ENCODE measurements at regions not wholly inside any gene's neighbourhood (a gene's known extent, or its start where the extent isn't known, plus 50 kb on each side); places are given as distances from the start of the nearest gene placed in this dataset.

- Histone ChIP-seq H3K36me3 (ENCODE audit: control insufficient read depth, insufficient read depth, low read length) (no peaks in the 10 kb centered on the region), H3K27me3 (ENCODE audit: control insufficient read depth, insufficient read depth, low read length, poor library complexity, severe bottlenecking) (no peaks in the 10 kb centered on the region), H3K4me3 (ENCODE audit: insufficient read depth, low read depth, low read length) (no peak overlapping the region), H3K27ac (ENCODE audit: insufficient read depth, low read depth, low read length, poor library complexity, severe bottlenecking) (no peak overlapping the region), H3K9me3 (ENCODE audit: control insufficient read depth, low read length) (no peaks in the 10 kb centered on the region), H3K4me1 (ENCODE audit: control insufficient read depth, insufficient read depth, low read length) (peaks cover 35% of the 10 kb centered on the region)
- 81 to 94% methylated on average over 1 to 2 of the region's 2 CpGs for WGBS, 2 experiments
Observed at GRCh38 chr10:123475466-123475865, 190.7 kb upstream of the GPR26 start.

GRCh38 chr10:123478116-123478515, 188.0 kb upstream of the GPR26 start:
- peaks cover 31% of the 10 kb centered on the region for H3K4me1 ChIP-seq (ENCODE audit: control insufficient read depth, insufficient read depth, low read length)
- H3K4me3 ChIP-seq (ENCODE audit: insufficient read depth, low read depth, low read length): no peak overlapping the region
- H3K36me3 ChIP-seq (ENCODE audit: control insufficient read depth, insufficient read depth, low read length): no peaks in the 10 kb centered on the region
- H3K27me3 ChIP-seq (ENCODE audit: control insufficient read depth, insufficient read depth, low read length, poor library complexity, severe bottlenecking): no peaks in the 10 kb centered on the region
- H3K9me3 ChIP-seq (ENCODE audit: control insufficient read depth, low read length): no peaks in the 10 kb centered on the region
- WGBS, 2 experiments: 84% methylated on average over 2 of the region's 2 CpGs
- H3K27ac ChIP-seq (ENCODE audit: insufficient read depth, low read depth, low read length, poor library complexity, severe bottlenecking): no peak overlapping the region

- Histone ChIP-seq H3K36me3 (ENCODE audit: control insufficient read depth, insufficient read depth, low read length) (no peaks in the 10 kb centered on the region), H3K27ac (ENCODE audit: insufficient read depth, low read depth, low read length, poor library complexity, severe bottlenecking) (no peak overlapping the region), H3K4me1 (ENCODE audit: control insufficient read depth, insufficient read depth, low read length) (peaks cover 22% of the 10 kb centered on the region), H3K27me3 (ENCODE audit: control insufficient read depth, insufficient read depth, low read length, poor library complexity, severe bottlenecking) (no peaks in the 10 kb centered on the region), H3K4me3 (ENCODE audit: insufficient read depth, low read depth, low read length) (no peak overlapping the region), H3K9me3 (ENCODE audit: control insufficient read depth, low read length) (no peaks in the 10 kb centered on the region)
- 76 to 78% methylated on average over 4 of the region's 4 CpGs for WGBS, 2 experiments
Observed at GRCh38 chr10:123479640-123480039, 186.5 kb upstream of the GPR26 start.

- H3K4me1 ChIP-seq (ENCODE audit: control insufficient read depth, insufficient read depth, low read length): peaks cover 20% of the 10 kb centered on the region
- H3K27me3 ChIP-seq (ENCODE audit: control insufficient read depth, insufficient read depth, low read length, poor library complexity, severe bottlenecking): no peaks in the 10 kb centered on the region
- 91 to 95% methylated on average over 4 of the region's 4 CpGs for WGBS, 2 experiments
- H3K36me3 ChIP-seq (ENCODE audit: control insufficient read depth, insufficient read depth, low read length): no peaks in the 10 kb centered on the region
- no peak overlapping the region for H3K27ac ChIP-seq (ENCODE audit: insufficient read depth, low read depth, low read length, poor library complexity, severe bottlenecking)
- H3K4me3 ChIP-seq (ENCODE audit: insufficient read depth, low read depth, low read length): no peak overlapping the region
- no peaks in the 10 kb centered on the region for H3K9me3 ChIP-seq (ENCODE audit: control insufficient read depth, low read length)
Observed at GRCh38 chr10:123480344-123480743, 185.8 kb upstream of the GPR26 start.

- WGBS, 2 experiments: 94 to 95% methylated on average over 9 of the region's 9 CpGs
- Histone ChIP-seq H3K27ac (ENCODE audit: insufficient read depth, low read depth, low read length, poor library complexity, severe bottlenecking) (no peak overlapping the region), H3K27me3 (ENCODE audit: control insufficient read depth, insufficient read depth, low read length, poor library complexity, severe bottlenecking) (no peaks in the 10 kb centered on the region), H3K9me3 (ENCODE audit: control insufficient read depth, low read length) (no peaks in the 10 kb centered on the region), H3K4me3 (ENCODE audit: insufficient read depth, low read depth, low read length) (no peak overlapping the region), H3K4me1 (ENCODE audit: control insufficient read depth, insufficient read depth, low read length) (peaks cover 20% of the 10 kb centered on the region), H3K36me3 (ENCODE audit: control insufficient read depth, insufficient read depth, low read length) (no peaks in the 10 kb centered on the region)
Observed at GRCh38 chr10:123480845-123481244, 185.3 kb upstream of the GPR26 start.

- Histone ChIP-seq H3K9me3 (ENCODE audit: control insufficient read depth, low read length) (no peaks in the 10 kb centered on the region), H3K4me3 (ENCODE audit: insufficient read depth, low read depth, low read length) (no peak overlapping the region), H3K4me1 (ENCODE audit: control insufficient read depth, insufficient read depth, low read length) (peaks cover 29% of the 10 kb centered on the region), H3K36me3 (ENCODE audit: control insufficient read depth, insufficient read depth, low read length) (no peaks in the 10 kb centered on the region), H3K27ac (ENCODE audit: insufficient read depth, low read depth, low read length, poor library complexity, severe bottlenecking) (no peak overlapping the region), H3K27me3 (ENCODE audit: control insufficient read depth, insufficient read depth, low read length, poor library complexity, severe bottlenecking) (no peaks in the 10 kb centered on the region)
- WGBS, 2 experiments: 93% methylated on average over 2 of the region's 2 CpGs
Observed at GRCh38 chr10:123484722-123485121, 181.4 kb upstream of the GPR26 start.

GRCh38 chr10:123485341-123485960, 180.7 kb upstream of the GPR26 start:
- no peaks in the 10 kb centered on the region for H3K36me3 ChIP-seq (ENCODE audit: control insufficient read depth, insufficient read depth, low read length)
- WGBS, 2 experiments: 94 to 97% methylated on average over 6 to 7 of the region's 7 CpGs
- no peaks in the 10 kb centered on the region for H3K27me3 ChIP-seq (ENCODE audit: control insufficient read depth, insufficient read depth, low read length, poor library complexity, severe bottlenecking)
- no peak overlapping the region for H3K4me3 ChIP-seq (ENCODE audit: insufficient read depth, low read depth, low read length)
- peaks cover 34% of the 10 kb centered on the region for H3K4me1 ChIP-seq (ENCODE audit: control insufficient read depth, insufficient read depth, low read length)
- H3K27ac ChIP-seq (ENCODE audit: insufficient read depth, low read depth, low read length, poor library complexity, severe bottlenecking): no peak overlapping the region
- no peaks in the 10 kb centered on the region for H3K9me3 ChIP-seq (ENCODE audit: control insufficient read depth, low read length)

- Histone ChIP-seq H3K4me1 (ENCODE audit: control insufficient read depth, insufficient read depth, low read length) (peaks cover 38% of the 10 kb centered on the region), H3K4me3 (ENCODE audit: insufficient read depth, low read depth, low read length) (no peak overlapping the region), H3K27ac (ENCODE audit: insufficient read depth, low read depth, low read length, poor library complexity, severe bottlenecking) (peak overlapping the region; percentile 62), H3K9me3 (ENCODE audit: control insufficient read depth, low read length) (no peaks in the 10 kb centered on the region), H3K27me3 (ENCODE audit: control insufficient read depth, insufficient read depth, low read length, poor library complexity, severe bottlenecking) (no peaks in the 10 kb centered on the region), H3K36me3 (ENCODE audit: control insufficient read depth, insufficient read depth, low read length) (no peaks in the 10 kb centered on the region)
- 63 to 64% methylated on average over 4 of the region's 4 CpGs for WGBS, 2 experiments
Observed at GRCh38 chr10:123488436-123488835, 177.7 kb upstream of the GPR26 start.

- H3K9me3 ChIP-seq (ENCODE audit: control insufficient read depth, low read length): no peaks in the 10 kb centered on the region
- no peaks in the 10 kb centered on the region for H3K36me3 ChIP-seq (ENCODE audit: control insufficient read depth, insufficient read depth, low read length)
- H3K4me1 ChIP-seq (ENCODE audit: control insufficient read depth, insufficient read depth, low read length): peaks cover 32% of the 10 kb centered on the region
- H3K27me3 ChIP-seq (ENCODE audit: control insufficient read depth, insufficient read depth, low read length, poor library complexity, severe bottlenecking): no peaks in the 10 kb centered on the region
- 90 to 93% methylated on average over 6 of the region's 6 CpGs for WGBS, 2 experiments
- no peak overlapping the region for H3K27ac ChIP-seq (ENCODE audit: insufficient read depth, low read depth, low read length, poor library complexity, severe bottlenecking)
- H3K4me3 ChIP-seq (ENCODE audit: insufficient read depth, low read depth, low read length): no peak overlapping the region
Observed at GRCh38 chr10:123491364-123491763, 174.8 kb upstream of the GPR26 start.

GRCh38 chr10:123492016-123492415, 174.1 kb upstream of the GPR26 start:
- Histone ChIP-seq H3K4me1 (ENCODE audit: control insufficient read depth, insufficient read depth, low read length) (peaks cover 31% of the 10 kb centered on the region), H3K9me3 (ENCODE audit: control insufficient read depth, low read length) (no peaks in the 10 kb centered on the region), H3K27me3 (ENCODE audit: control insufficient read depth, insufficient read depth, low read length, poor library complexity, severe bottlenecking) (no peaks in the 10 kb centered on the region), H3K36me3 (ENCODE audit: control insufficient read depth, insufficient read depth, low read length) (no peaks in the 10 kb centered on the region), H3K4me3 (ENCODE audit: insufficient read depth, low read depth, low read length) (no peak overlapping the region), H3K27ac (ENCODE audit: insufficient read depth, low read depth, low read length, poor library complexity, severe bottlenecking) (no peak overlapping the region)
- 44 to 46% methylated on average over 14 of the region's 14 CpGs for WGBS, 2 experiments
